ENCODE measurements at regions not wholly inside any gene's neighbourhood (a gene's known extent, or its start where the extent isn't known, plus 50 kb on each side); places are given as distances from the start of the nearest gene placed in this dataset.

- Histone ChIP-seq H3K27me3 (ENCODE audit: control insufficient read depth in 4 of 4, insufficient read depth in 4 of 4, low read length in 3 of 4) (no peaks in the 10 kb centered on the region), H3K4me3 (ENCODE audit: low read depth in 1 of 3, low read length in 3 of 3) (no peak overlapping the region), H3K36me3 (ENCODE audit: control insufficient read depth in 4 of 4, insufficient read depth in 3 of 4, low read depth in 1 of 4, low read length in 3 of 4) (no peaks in the 10 kb centered on the region), H3K27ac (ENCODE audit: low read depth in 1 of 2, low read length in 2 of 2) (no peak overlapping the region), H3K9ac (ENCODE audit: low read depth in 1 of 2, low read length in 2 of 2) (no peak overlapping the region), H3K4me1 (ENCODE audit: control insufficient read depth in 4 of 4, insufficient read depth in 4 of 4, low read length in 3 of 4) (no peaks in the 10 kb centered on the region), H3K9me3 (ENCODE audit: control insufficient read depth in 4 of 4, low read length in 3 of 4) (no peaks in the 10 kb centered on the region)
- no peak for DNase-seq (ENCODE audit: low spot score)
- 62% methylated on average over 2 of the region's 2 CpGs for WGBS
- TF ChIP-seq FOXA1 (IDR thresholded peaks at IDR 0.05) (no peak), FOXA2 (IDR thresholded peaks at IDR 0.05) (no peak), TAF1 (conservative IDR thresholded peaks at IDR 0.05) (no peak)
Measured at GRCh38 chr4:141448490-141448889, 187.9 kb upstream of the IL15 start.

DNA sequence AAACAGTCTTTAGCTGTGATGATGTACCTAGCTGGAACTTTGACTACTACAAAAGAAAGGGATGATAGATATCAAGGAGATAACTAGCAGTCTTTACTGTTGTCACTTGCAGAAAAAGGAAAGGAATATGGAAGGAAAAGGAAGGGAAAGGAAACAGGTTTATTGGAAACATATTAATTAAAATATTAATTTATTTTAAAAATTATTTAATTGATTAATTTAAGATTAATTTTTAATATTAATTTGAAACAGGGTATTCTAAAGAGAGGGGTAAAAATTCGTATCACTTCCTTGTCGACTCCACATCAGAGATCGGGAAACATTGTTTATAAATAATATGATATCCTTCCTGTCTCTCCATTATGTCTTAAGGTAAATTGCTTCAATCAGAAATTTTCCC, 186.5 kb upstream of the IL15 start:
- Histone ChIP-seq H3K27me3 (ENCODE audit: control insufficient read depth in 4 of 4, insufficient read depth in 4 of 4, low read length in 3 of 4) (no peaks in the 10 kb centered on the region), H3K9ac (ENCODE audit: low read depth in 1 of 2, low read length in 2 of 2) (no peak overlapping the region), H3K9me3 (ENCODE audit: control insufficient read depth in 4 of 4, low read length in 3 of 4) (no peaks in the 10 kb centered on the region), H3K27ac (ENCODE audit: low read depth in 1 of 2, low read length in 2 of 2) (no peak overlapping the region), H3K4me1 (ENCODE audit: control insufficient read depth in 4 of 4, insufficient read depth in 4 of 4, low read length in 3 of 4) (no peaks in the 10 kb centered on the region), H3K4me3 (ENCODE audit: low read depth in 1 of 3, low read length in 3 of 3) (no peak overlapping the region), H3K36me3 (ENCODE audit: control insufficient read depth in 4 of 4, insufficient read depth in 3 of 4, low read depth in 1 of 4, low read length in 3 of 4) (no peaks in the 10 kb centered on the region)
- 80% methylated on average over 3 of the region's 3 CpGs for WGBS
- TF ChIP-seq ZBTB33 (IDR thresholded peaks at IDR 0.05) (no peak), FOXA1 (IDR thresholded peaks at IDR 0.05) (no peak), YY1 (IDR thresholded peaks at IDR 0.05) (no peak), FOXA2 (IDR thresholded peaks at IDR 0.05) (no peak), NR2F2 (IDR thresholded peaks at IDR 0.05) (no peak), JUND (IDR thresholded peaks at IDR 0.05) (no peak)
- TF ChIP-seq, protein P1, sequence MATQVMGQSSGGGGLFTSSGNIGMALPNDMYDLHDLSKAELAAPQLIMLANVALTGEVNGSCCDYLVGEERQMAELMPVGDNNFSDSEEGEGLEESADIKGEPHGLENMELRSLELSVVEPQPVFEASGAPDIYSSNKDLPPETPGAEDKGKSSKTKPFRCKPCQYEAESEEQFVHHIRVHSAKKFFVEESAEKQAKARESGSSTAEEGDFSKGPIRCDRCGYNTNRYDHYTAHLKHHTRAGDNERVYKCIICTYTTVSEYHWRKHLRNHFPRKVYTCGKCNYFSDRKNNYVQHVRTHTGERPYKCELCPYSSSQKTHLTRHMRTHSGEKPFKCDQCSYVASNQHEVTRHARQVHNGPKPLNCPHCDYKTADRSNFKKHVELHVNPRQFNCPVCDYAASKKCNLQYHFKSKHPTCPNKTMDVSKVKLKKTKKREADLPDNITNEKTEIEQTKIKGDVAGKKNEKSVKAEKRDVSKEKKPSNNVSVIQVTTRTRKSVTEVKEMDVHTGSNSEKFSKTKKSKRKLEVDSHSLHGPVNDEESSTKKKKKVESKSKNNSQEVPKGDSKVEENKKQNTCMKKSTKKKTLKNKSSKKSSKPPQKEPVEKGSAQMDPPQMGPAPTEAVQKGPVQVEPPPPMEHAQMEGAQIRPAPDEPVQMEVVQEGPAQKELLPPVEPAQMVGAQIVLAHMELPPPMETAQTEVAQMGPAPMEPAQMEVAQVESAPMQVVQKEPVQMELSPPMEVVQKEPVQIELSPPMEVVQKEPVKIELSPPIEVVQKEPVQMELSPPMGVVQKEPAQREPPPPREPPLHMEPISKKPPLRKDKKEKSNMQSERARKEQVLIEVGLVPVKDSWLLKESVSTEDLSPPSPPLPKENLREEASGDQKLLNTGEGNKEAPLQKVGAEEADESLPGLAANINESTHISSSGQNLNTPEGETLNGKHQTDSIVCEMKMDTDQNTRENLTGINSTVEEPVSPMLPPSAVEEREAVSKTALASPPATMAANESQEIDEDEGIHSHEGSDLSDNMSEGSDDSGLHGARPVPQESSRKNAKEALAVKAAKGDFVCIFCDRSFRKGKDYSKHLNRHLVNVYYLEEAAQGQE (IDR thresholded peaks at IDR 0.05) = no peak
- no peak for DNase-seq (ENCODE audit: low spot score)

DNA sequence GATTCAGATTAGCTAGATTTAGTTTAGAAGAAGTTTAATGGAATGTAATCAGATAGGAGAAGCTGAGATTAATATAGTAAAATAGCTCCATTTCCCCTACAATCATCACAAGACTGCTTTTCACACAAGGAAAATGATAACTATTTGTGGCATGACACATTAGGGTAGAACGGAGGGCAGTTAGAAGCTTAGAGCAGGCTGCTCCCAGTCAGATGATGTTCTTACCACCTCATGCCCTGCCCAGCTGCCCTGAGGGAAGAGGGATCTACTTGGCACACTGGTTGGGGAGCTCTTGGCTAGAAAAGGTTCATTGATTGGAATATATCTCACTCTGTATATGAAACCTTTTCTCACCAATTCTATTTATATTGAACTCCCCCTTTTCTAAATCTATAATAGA, 180.7 kb upstream of the IL15 start:
- Histone ChIP-seq H3K9me3 (ENCODE audit: control insufficient read depth in 4 of 4, low read length in 3 of 4) (no peaks in the 10 kb centered on the region), H3K9ac (ENCODE audit: low read depth in 1 of 2, low read length in 2 of 2) (no peak overlapping the region), H3K4me3 (ENCODE audit: low read depth in 1 of 3, low read length in 3 of 3) (no peak overlapping the region), H3K27me3 (ENCODE audit: control insufficient read depth in 4 of 4, insufficient read depth in 4 of 4, low read length in 3 of 4) (no peaks in the 10 kb centered on the region), H3K36me3 (ENCODE audit: control insufficient read depth in 4 of 4, insufficient read depth in 3 of 4, low read depth in 1 of 4, low read length in 3 of 4) (no peaks in the 10 kb centered on the region), H3K4me1 (ENCODE audit: control insufficient read depth in 4 of 4, insufficient read depth in 4 of 4, low read length in 3 of 4) (peaks cover 0 to 2% (median 0%) of the 10 kb centered on the region in 4 donors), H3K27ac (ENCODE audit: low read depth in 1 of 2, low read length in 2 of 2) (no peak overlapping the region)
- DNase-seq (ENCODE audit: low spot score) = no peak
- WGBS = 86% methylated on average over 1 of the region's 1 CpG
- TF ChIP-seq RXRA (IDR thresholded peaks at IDR 0.05) = no peak
- TF ChIP-seq YY1 (IDR thresholded peaks at IDR 0.05) = no peak
- TF ChIP-seq ZBTB33 (IDR thresholded peaks at IDR 0.05) = no peak
- no peak for TF ChIP-seq HNF4G (IDR thresholded peaks at IDR 0.05)
- TF ChIP-seq, protein P2, sequence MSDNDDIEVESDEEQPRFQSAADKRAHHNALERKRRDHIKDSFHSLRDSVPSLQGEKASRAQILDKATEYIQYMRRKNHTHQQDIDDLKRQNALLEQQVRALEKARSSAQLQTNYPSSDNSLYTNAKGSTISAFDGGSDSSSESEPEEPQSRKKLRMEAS (IDR thresholded peaks at IDR 0.05) = no peak
- TF ChIP-seq ATF3 (IDR thresholded peaks at IDR 0.05) = no peak
- no peak for TF ChIP-seq SP1 (IDR thresholded peaks at IDR 0.05)
- no peak for TF ChIP-seq TAF1 (conservative IDR thresholded peaks at IDR 0.05)
- no peak for TF ChIP-seq FOXA2 (IDR thresholded peaks at IDR 0.05)
- no peak for TF ChIP-seq EGR1 (IDR thresholded peaks at IDR 0.05; ENCODE audit: low read depth in 2 of 2)
- TF ChIP-seq RAD21 (IDR thresholded peaks at IDR 0.05) = no peak
- no peak for TF ChIP-seq NR2F2 (IDR thresholded peaks at IDR 0.05)
- no peak for TF ChIP-seq CTCF (IDR thresholded peaks at IDR 0.05; ENCODE audit: low read depth, low read length, missing input control)
- no peak for TF ChIP-seq GABPA (IDR thresholded peaks at IDR 0.05 in 1 of 2, conservative IDR thresholded peaks at IDR 0.05 in 1 of 2)
- TF ChIP-seq FOXA1 (IDR thresholded peaks at IDR 0.05) = no peak
- TF ChIP-seq JUND (IDR thresholded peaks at IDR 0.05) = no peak
- TF ChIP-seq HNF4A (conservative IDR thresholded peaks at IDR 0.05) = no peak
